GM18868 (cell line): ENCODE measurements at regions not wholly inside any gene's neighbourhood (a gene's known extent, or its start where the extent isn't known, plus 50 kb on each side); places are given as distances from the start of the nearest gene placed in this dataset.
A peak's percentile ranks its signal among the peaks of the same experiment; 100 is the strongest.

Experiments used
- ATAC-seq: cut with Tn5 transposase; IDR thresholded peaks from one replicate; pipeline ENCODE4 v1.9.1; 2021; ENCODE audit warnings: mild to moderate bottlenecking, moderate library complexity; ENCODE audit not compliant: unreplicated experiment

- no peak for ATAC-seq
These were observed 445.2 kb downstream of the ZSWIM6 start for GRCh38 chr5:61777292-61777691.

- ATAC-seq, result no peak
These were observed 447.7 kb downstream of the ZSWIM6 start for GRCh38 chr5:61779743-61780142.

- no peak for ATAC-seq
These were observed 451.4 kb downstream of the ZSWIM6 start for GRCh38 chr5:61783481-61783880.

- no peak for ATAC-seq
These were observed 452.3 kb downstream of the ZSWIM6 start for GRCh38 chr5:61784341-61784740.

GRCh38 chr5:61788548-61788947 lies 456.5 kb downstream of the ZSWIM6 start:
- ATAC-seq, result no peak

- ATAC-seq, result no peak
These were observed 457.9 kb downstream of the ZSWIM6 start for GRCh38 chr5:61790007-61790406.

- ATAC-seq, result peak; percentile 86
These were observed 458.6 kb downstream of the ZSWIM6 start for GRCh38 chr5:61790678-61791077.

- ATAC-seq, result no peak
These were observed 464.7 kb downstream of the ZSWIM6 start for GRCh38 chr5:61796773-61797172.

- ATAC-seq, result no peak
These were observed 468.4 kb downstream of the ZSWIM6 start for GRCh38 chr5:61800450-61800849.

- no peak for ATAC-seq
These were observed 469.1 kb downstream of the ZSWIM6 start for GRCh38 chr5:61801174-61801573.

- ATAC-seq, result no peak
These were observed 470.4 kb downstream of the ZSWIM6 start for GRCh38 chr5:61802456-61802855.

GRCh38 chr5:61805101-61805500 lies 473.0 kb downstream of the ZSWIM6 start:
- ATAC-seq, result no peak

- ATAC-seq, result no peak
These were observed 474.5 kb downstream of the ZSWIM6 start for GRCh38 chr5:61806491-61807020.

- no peak for ATAC-seq
These were observed 476.0 kb downstream of the ZSWIM6 start for GRCh38 chr5:61808091-61808490.

- no peak for ATAC-seq
These were observed 476.9 kb downstream of the ZSWIM6 start for GRCh38 chr5:61808909-61809308.

GRCh38 chr5:61809651-61810050 lies 477.6 kb downstream of the ZSWIM6 start:
- ATAC-seq, result no peak

GRCh38 chr5:61811052-61811451 lies 479.0 kb downstream of the ZSWIM6 start:
- ATAC-seq, result no peak

GRCh38 chr5:61813361-61813760 lies 481.3 kb downstream of the ZSWIM6 start:
- ATAC-seq, result no peak

GRCh38 chr5:61815339-61815738 lies 483.3 kb downstream of the ZSWIM6 start:
- no peak for ATAC-seq

- ATAC-seq, result no peak
These were observed 484.1 kb downstream of the ZSWIM6 start for GRCh38 chr5:61816146-61816545.

GRCh38 chr5:61816585-61817450 lies 484.8 kb downstream of the ZSWIM6 start:
- no peak for ATAC-seq

GRCh38 chr5:61817472-61818326 lies 485.6 kb downstream of the ZSWIM6 start:
- ATAC-seq, result no peak
